K562 (cell line): ENCODE measurements at regions not wholly inside any gene's neighbourhood (a gene's known extent, or its start where the extent isn't known, plus 50 kb on each side); places are given as distances from the start of the nearest gene placed in this dataset.

Source experiments
- ATAC-seq: fragments of 200-7000 bp; cut with Tn5 transposase; 3 replicates; pipeline ENCODE4 v1.9.1; 2020; ENCODE audit warnings: moderate library complexity
- BruUV-seq: library from RNA; stranded (reverse); fragments of 400-500 nt; replicated peaks from 2 replicates; lab custom pipeline; 2021; lab: Mats Ljungman, UMichigan
- CTCF ChIA-PET: fragments of 300-600 bp; formaldehyde crosslinking; extraction: SDS; loops from one replicate; lab custom pipeline; 2021; ENCODE audit warnings: low intra/inter-chr PET ratio; lab: Yijun Ruan, JAX
- POLR2A ChIA-PET: fragments of 300-600, 350-650 bp; sonication (Branson Sonifier 250); formaldehyde crosslinking; extraction: SDS; loops from one replicate; lab custom pipeline; 2021; ENCODE audit warnings: antibody characterized with exemption, inconsistent platforms; lab: Yijun Ruan, JAX
- DNase-seq, 4 experiments: peaks; one replicate each; pipeline versions ENCODE4 v3.0.0 to v3.0.0-alpha.2; 2011 to 2018; ENCODE audit warnings: low spot score in 3 of 4, mixed read lengths in 3 of 4; ENCODE audit errors: extremely low read depth in 1 of 4
- FAIRE-seq: peaks from 2 replicates; lab custom pipeline; 2011; peaks lifted over from hg19 to GRCh38; lab: Jason Lieb, UNC
- H2AFZ ChIP-seq: 2 replicates; pipeline ENCODE4 v1.6.0; 2011; ENCODE audit warnings: low read depth, low read length, control low read depth, inconsistent platforms
- H3K27ac ChIP-seq: fragments of 200-600 bp; 3 replicates; pipeline ENCODE4 v1.8.0; 2011; ENCODE audit warnings: low read depth, mild to moderate bottlenecking, control low read depth, inconsistent platforms, low read length, moderate library complexity, mixed read lengths; ENCODE audit errors: extremely low read depth
- H3K27me3 ChIP-seq, 2 experiments: fragments of 300-600 bp in 1 of 2; 2 replicates in 1 of 2; 3 replicates in 1 of 2; pipeline versions ENCODE4 v1.6.0 to v1.8.0; 2011; ENCODE audit warnings: inconsistent platforms in 2 of 2, low read length in 2 of 2, mild to moderate bottlenecking in 1 of 2, mixed read lengths in 1 of 2, moderate library complexity in 1 of 2; ENCODE audit not compliant: control insufficient read depth in 2 of 2, insufficient read depth in 2 of 2
- H3K36me3 ChIP-seq: fragments of 300-600 bp; 3 replicates; pipeline ENCODE4 v1.8.0; 2011; ENCODE audit warnings: mild to moderate bottlenecking, low read length, inconsistent platforms; ENCODE audit not compliant: control insufficient read depth, insufficient read depth
- H3K4me1 ChIP-seq, 2 experiments: fragments of 200-600 bp in 1 of 2; replicated peaks in 1 of 2; 2 replicates in 1 of 2; 3 replicates in 1 of 2; pipeline versions ENCODE4 v1.5.1 to v1.8.0; 2011; ENCODE audit warnings: inconsistent platforms in 2 of 2, low read length in 2 of 2, mild to moderate bottlenecking in 1 of 2, mixed read lengths in 1 of 2, moderate library complexity in 1 of 2; ENCODE audit not compliant: control insufficient read depth in 2 of 2, insufficient read depth in 2 of 2
- H3K4me2 ChIP-seq: 2 replicates; pipeline ENCODE4 v1.6.1; 2011; ENCODE audit warnings: low read length, control low read depth, inconsistent platforms, mixed read lengths; ENCODE audit not compliant: insufficient read depth
- H3K4me3 ChIP-seq: fragments of 200-600 bp; sonication (generic), shearing (Covaris generic); 2 replicates; pipeline ENCODE4 v1.5.1; 2016; ENCODE audit warnings: control low read depth, inconsistent platforms
- H3K79me2 ChIP-seq: fragments of 200-600 bp; 3 replicates; pipeline ENCODE4 v1.8.0; 2011; ENCODE audit warnings: low read length, inconsistent platforms; ENCODE audit not compliant: control insufficient read depth, insufficient read depth
- H3K9ac ChIP-seq, 2 experiments: 2 replicates each; pipeline versions ENCODE4 v1.6.0 to v1.6.1; 2011; ENCODE audit warnings: low read depth in 2 of 2, low read length in 2 of 2, control low read depth in 1 of 2, inconsistent platforms in 1 of 2, mild to moderate bottlenecking in 1 of 2, mixed read lengths in 1 of 2; ENCODE audit not compliant: insufficient read depth in 1 of 2
- H3K9me1 ChIP-seq: one replicate; pipeline ENCODE4 v1.6.0; 2011; ENCODE audit warnings: inconsistent platforms, mild to moderate bottlenecking, low read length, moderate library complexity; ENCODE audit not compliant: control insufficient read depth, insufficient read depth
- H3K9me3 ChIP-seq: replicated peaks from 2 replicates; pipeline ENCODE4 v1.5.1; 2011; ENCODE audit warnings: low read depth, low read length, inconsistent platforms; ENCODE audit not compliant: control insufficient read depth, insufficient read depth
- H4K20me1 ChIP-seq: replicated peaks from 2 replicates; pipeline ENCODE4 v1.6.1; 2011; ENCODE audit warnings: low read length, inconsistent platforms, mixed read lengths; ENCODE audit not compliant: control insufficient read depth, insufficient read depth
- HMGXB4 ChIP-seq: sonication (generic); formaldehyde crosslinking; IDR thresholded peaks from 2 replicates; pipeline ENCODE4 v1.8.1; 2023; ENCODE audit warnings: mild to moderate bottlenecking, missing genetic modification reagents
- MCM3 ChIP-seq: fragments of 450-650 bp; IDR thresholded peaks from 2 replicates; pipeline ENCODE4 v1.6.1; 2016
- YBX1 ChIP-seq: fragments of 450-650 bp; IDR thresholded peaks from 2 replicates; pipeline ENCODE4 v1.7.1; 2016; ENCODE audit warnings: mild to moderate bottlenecking
- ZNF239 ChIP-seq: fragments of 250-450 bp; sonication (Bioruptor Pico); IDR thresholded peaks from 2 replicates; pipeline ENCODE4 v1.4.0; 2020; ENCODE audit warnings: mild to moderate bottlenecking
- ZNF395 ChIP-seq: fragments of 200-800 bp; sonication (Bioruptor generic); IDR thresholded peaks from 2 replicates; pipeline ENCODE4 v1.6.1; 2017; ENCODE audit warnings: missing genetic modification characterization, missing compliant biosample characterization
- WGBS: fragments of 100-300 bp; shearing (Covaris generic); methylation state at CpG from one replicate; pipeline ENCODE4 v1.1.6; 2016; ENCODE audit warnings: low coverage, mixed read lengths; ENCODE audit not compliant: insufficient coverage; ENCODE audit errors: missing lambda C conversion rate; 5-methylcytosine and 5-hydroxymethylcytosine counted together
- in situ Hi-C: fragments of 300-500 bp; cut with MboI; formaldehyde crosslinking; loops from 4 replicates; pipeline ENCODE4 v1.15.0; 2018; ENCODE audit warnings: inconsistent platforms, mixed read lengths
- intact Hi-C: fragments of 100-400 bp; cut with micrococcal nuclease; formaldehyde crosslinking; loops from 2 replicates; pipeline ENCODE4 v1.14.2; 2022

- Histone ChIP-seq H3K79me2 (no peaks in the 10 kb centered on the region), H3K9ac (no peak overlapping the region), H3K4me3 (no peak overlapping the region), H4K20me1 (no peaks in the 10 kb centered on the region), H3K4me2 (no peak overlapping the region)
- intact Hi-C loops = no loop called here
- no peak for TF ChIP-seq ZNF239 (CRISPR knock-in tag)
- no peak for TF ChIP-seq HMGXB4 (CRISPR knock-in tag)
- no peak for TF ChIP-seq ZNF395 (CRISPR knock-in tag)
- TF ChIP-seq MCM3 = no peak
- no peak for TF ChIP-seq YBX1
- TF ChIP-seq, all 486 proteins: peak for 0
- DNase-seq (no peak), FAIRE-seq (no peak), ATAC-seq (no peak)
- no TSS peak for BruUV-seq
- Histone ChIP-seq H3K27ac (no peak overlapping the region), H3K4me1 (no peaks in the 10 kb centered on the region), H2AFZ (no peak overlapping the region), H3K27me3 (no peaks in the 10 kb centered on the region), H3K36me3 (no peaks in the 10 kb centered on the region), H3K9me1 (no peaks in the 10 kb centered on the region), H3K9me3 (no peaks in the 10 kb centered on the region)
- in situ Hi-C loops = no loop called here
- 0% methylated on average over 2 of the region's 2 CpGs for WGBS
- ChIA-PET POLR2A (no interaction called here), CTCF (no interaction called here)
Observed at GRCh38 chr3:147733217-147733616, 324.1 kb downstream of the ZIC1 start.
